HG03342 (cell line): ENCODE measurements at regions not wholly inside any gene's neighbourhood (a gene's known extent, or its start where the extent isn't known, plus 50 kb on each side); places are given as distances from the start of the nearest gene placed in this dataset.

ENCODE experiments used
- ATAC-seq: cut with Tn5 transposase; IDR thresholded peaks from one replicate; pipeline ENCODE4 v1.9.1; 2021; ENCODE audit warnings: mild to moderate bottlenecking, moderate library complexity; ENCODE audit not compliant: unreplicated experiment

GRCh38 chr2:183607995-183608394 is 483.8 kb downstream of the NUP35 start:
- no peak for ATAC-seq

- no peak for ATAC-seq
Measured at GRCh38 chr2:183608747-183609146, 484.5 kb downstream of the NUP35 start.

- ATAC-seq, result no peak
Measured at GRCh38 chr2:183610724-183611123, 486.5 kb downstream of the NUP35 start.

GRCh38 chr2:183614799-183615435 is 490.7 kb downstream of the NUP35 start:
- no peak for ATAC-seq

GRCh38 chr2:183623227-183623626 is 499.0 kb downstream of the NUP35 start:
- ATAC-seq, result no peak

GRCh38 chr2:183630964-183631363 is 506.7 kb downstream of the NUP35 start:
- ATAC-seq, result no peak

GRCh38 chr2:183656121-183656520 is 531.9 kb downstream of the NUP35 start:
- ATAC-seq, result no peak

GRCh38 chr2:183665425-183665824 is 541.2 kb downstream of the NUP35 start:
- no peak for ATAC-seq

- ATAC-seq, result no peak
Measured at GRCh38 chr2:183666031-183666430, 541.8 kb downstream of the NUP35 start.

- no peak for ATAC-seq
Measured at GRCh38 chr2:183671233-183671632, 547.0 kb downstream of the NUP35 start.

GRCh38 chr2:183678908-183679307 is 554.7 kb downstream of the NUP35 start:
- ATAC-seq, result no peak

- no peak for ATAC-seq
Measured at GRCh38 chr2:183680573-183680972, 556.3 kb downstream of the NUP35 start.

GRCh38 chr2:183684686-183685085 is 560.4 kb downstream of the NUP35 start:
- no peak for ATAC-seq

GRCh38 chr2:183696028-183696427 is 571.8 kb downstream of the NUP35 start:
- no peak for ATAC-seq

GRCh38 chr2:183709829-183710228 is 585.6 kb downstream of the NUP35 start:
- ATAC-seq, result no peak

- no peak for ATAC-seq
Measured at GRCh38 chr2:183718246-183718645, 594.0 kb downstream of the NUP35 start.

GRCh38 chr2:183723278-183723677 is 599.0 kb downstream of the NUP35 start:
- no peak for ATAC-seq

GRCh38 chr2:183729380-183729779 is 605.1 kb downstream of the NUP35 start:
- no peak for ATAC-seq

GRCh38 chr2:183740241-183740640 is 616.0 kb downstream of the NUP35 start:
- no peak for ATAC-seq

- ATAC-seq, result no peak
Measured at GRCh38 chr2:183752571-183752970, 628.3 kb downstream of the NUP35 start.

GRCh38 chr2:183759033-183759432 is 634.8 kb downstream of the NUP35 start:
- ATAC-seq, result no peak

- no peak for ATAC-seq
Measured at GRCh38 chr2:183773775-183774174, 649.5 kb downstream of the NUP35 start.

GRCh38 chr2:183780072-183780471 is 655.8 kb downstream of the NUP35 start:
- ATAC-seq, result no peak
